GM13976 (cell line): ENCODE measurements at regions not wholly inside any gene's neighbourhood (a gene's known extent, or its start where the extent isn't known, plus 50 kb on each side); places are given as distances from the start of the nearest gene placed in this dataset.

Experiments
- DNase-seq: peaks from one replicate; pipeline ENCODE4 v3.0.0; 2012; ENCODE audit warnings: low spot score
- in situ Hi-C: fragments of 300-500 bp; cut with MboI; formaldehyde crosslinking; loops from one replicate; pipeline ENCODE4 v1.12.0; 2022; ENCODE audit warnings: low sequenced_read_pairs, mixed read lengths, inconsistent platforms; ENCODE audit not compliant: unreplicated experiment
- TF ChIP-seq, protein P1 (sequence below): IDR thresholded peaks from 2 replicates; pipeline ENCODE4 v1.5.1; 2012; ENCODE audit warnings: borderline replicate concordance, mild to moderate bottlenecking; ENCODE audit not compliant: insufficient read depth; ENCODE audit errors: extremely low read depth, missing control alignments, control extremely low read depth

DNA sequence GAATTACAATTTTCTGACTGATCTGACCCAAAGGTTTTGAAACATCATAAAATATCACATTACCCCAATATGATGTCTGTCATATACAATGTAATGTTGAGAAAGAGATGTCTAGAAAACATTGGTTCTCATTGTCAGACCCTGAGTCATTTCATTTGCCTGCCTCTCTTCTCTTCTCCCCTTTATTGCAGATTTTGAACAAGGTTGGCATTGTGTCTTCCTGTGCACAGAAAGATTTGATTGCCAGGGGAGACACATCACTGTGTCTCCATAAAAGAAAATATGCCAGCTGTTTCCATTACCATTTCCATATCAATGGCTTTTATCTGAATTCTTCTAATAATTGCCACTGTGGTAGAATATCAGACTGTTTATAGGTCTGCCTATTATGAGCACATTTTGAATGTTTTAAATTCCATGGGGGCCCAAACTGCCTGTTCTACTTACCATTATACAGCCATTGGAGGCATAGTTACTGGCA is 65.6 kb downstream of the IFI44 start:
- TF ChIP-seq, protein P1, sequence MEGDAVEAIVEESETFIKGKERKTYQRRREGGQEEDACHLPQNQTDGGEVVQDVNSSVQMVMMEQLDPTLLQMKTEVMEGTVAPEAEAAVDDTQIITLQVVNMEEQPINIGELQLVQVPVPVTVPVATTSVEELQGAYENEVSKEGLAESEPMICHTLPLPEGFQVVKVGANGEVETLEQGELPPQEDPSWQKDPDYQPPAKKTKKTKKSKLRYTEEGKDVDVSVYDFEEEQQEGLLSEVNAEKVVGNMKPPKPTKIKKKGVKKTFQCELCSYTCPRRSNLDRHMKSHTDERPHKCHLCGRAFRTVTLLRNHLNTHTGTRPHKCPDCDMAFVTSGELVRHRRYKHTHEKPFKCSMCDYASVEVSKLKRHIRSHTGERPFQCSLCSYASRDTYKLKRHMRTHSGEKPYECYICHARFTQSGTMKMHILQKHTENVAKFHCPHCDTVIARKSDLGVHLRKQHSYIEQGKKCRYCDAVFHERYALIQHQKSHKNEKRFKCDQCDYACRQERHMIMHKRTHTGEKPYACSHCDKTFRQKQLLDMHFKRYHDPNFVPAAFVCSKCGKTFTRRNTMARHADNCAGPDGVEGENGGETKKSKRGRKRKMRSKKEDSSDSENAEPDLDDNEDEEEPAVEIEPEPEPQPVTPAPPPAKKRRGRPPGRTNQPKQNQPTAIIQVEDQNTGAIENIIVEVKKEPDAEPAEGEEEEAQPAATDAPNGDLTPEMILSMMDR, result no peak
- no peak for DNase-seq

DNA sequence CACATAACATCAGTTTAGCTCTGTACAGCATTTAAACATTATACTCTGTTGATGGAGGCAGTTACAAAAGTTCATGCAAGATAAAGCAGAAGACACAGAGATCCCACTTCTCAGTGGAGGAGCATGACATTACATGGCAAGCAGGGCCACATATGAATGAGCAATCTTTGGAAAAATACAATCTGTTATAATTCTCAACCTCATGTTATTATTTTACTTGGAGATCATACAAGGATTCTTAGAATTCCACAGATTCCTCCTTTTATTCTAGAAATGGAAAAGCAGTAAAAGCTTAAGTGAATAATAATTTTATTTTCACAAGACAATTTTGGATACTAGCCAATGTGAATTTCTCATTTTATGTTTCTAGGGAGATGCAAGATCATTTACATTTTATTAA is 66.6 kb downstream of the IFI44 start:
- no peak for DNase-seq
- TF ChIP-seq, protein P1, result no peak
- in situ Hi-C loops, result no loop called here

More for the DNA sequence above, 65.6 kb downstream of the IFI44 start:
- in situ Hi-C loops, result no loop called here

DNA sequence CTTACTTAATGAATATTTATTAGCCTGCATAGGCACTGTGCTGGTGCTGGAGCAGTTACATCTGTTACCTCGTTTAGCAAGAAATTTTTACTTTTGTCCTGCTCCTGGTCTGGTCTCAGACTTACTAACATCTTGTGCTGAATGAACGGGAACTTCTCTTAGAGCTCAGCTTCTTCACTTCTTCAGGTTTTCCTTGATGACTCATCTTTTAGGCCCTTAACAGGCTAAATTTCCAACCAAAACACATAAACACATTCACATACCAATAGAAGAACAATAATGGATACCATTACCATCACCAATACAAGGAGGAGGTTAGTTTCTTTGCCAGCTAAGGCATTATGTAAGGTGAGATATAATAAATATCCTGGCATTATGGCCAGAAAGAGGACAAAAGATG is 68.9 kb downstream of the IFI44 start:
- TF ChIP-seq, protein P1, result no peak
- in situ Hi-C loops, result no loop called here
- no peak for DNase-seq

DNA sequence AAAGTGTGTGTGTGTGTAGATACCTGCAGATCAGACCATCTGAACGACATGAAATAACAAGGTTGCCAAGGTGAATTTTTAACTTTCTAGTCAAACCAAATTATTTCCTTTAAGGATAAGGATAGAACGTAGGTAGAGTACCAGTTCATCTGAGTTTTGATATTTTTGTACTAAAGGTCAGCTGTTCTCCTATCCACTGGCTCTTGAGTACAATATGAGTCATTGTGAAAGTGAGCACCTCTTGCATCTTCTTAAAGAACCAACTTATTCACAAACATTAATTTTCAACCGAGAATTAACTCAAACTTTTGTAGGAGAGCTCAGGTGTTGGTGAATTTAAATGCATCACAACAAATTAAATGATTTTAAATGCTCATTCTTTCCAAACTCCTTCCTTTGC is 71.5 kb downstream of the IFI44 start:
- DNase-seq, result no peak
- in situ Hi-C loops, result no loop called here
- TF ChIP-seq, protein P1, result no peak

DNA sequence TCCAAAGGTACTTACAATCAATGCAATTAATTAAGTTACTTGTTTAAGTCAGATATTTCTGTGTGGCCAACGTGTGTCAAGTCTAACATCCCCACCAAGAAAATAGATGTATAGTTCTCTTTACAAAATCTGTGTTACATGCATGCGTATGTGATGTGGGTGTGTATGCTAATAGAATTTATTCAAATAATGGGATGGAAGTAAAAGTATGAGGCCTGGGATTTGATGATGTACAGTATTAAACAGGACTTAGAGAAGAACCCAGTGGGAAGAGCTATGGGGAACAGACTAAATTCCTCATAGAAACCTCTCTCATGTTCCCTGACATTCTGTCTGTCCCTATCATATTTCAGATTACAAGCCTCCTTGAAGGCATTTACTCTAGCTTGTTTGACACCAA is 72.5 kb downstream of the IFI44 start:
- TF ChIP-seq, protein P1, result no peak
- in situ Hi-C loops, result no loop called here
- DNase-seq, result no peak

DNA sequence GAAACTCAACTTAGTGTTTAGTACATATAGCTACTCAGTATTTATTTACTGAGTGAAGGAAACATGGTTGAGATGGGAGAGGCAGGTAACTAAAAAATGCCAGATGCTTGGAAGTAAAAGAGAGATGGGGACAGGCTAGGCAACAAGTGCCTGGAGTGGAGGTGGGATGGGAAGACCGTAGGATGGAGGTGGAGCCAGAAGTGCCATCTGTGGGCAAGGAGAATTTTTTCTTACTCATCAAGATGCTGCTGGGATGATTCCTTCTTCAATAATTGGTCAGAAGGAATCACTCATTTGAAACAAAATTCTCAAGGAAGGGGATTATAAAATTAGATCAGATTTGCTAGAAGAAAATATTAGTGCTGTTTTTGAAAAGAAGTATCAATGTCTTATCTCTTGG is 72.9 kb downstream of the IFI44 start:
- in situ Hi-C loops, result no loop called here
- DNase-seq, result no peak
- TF ChIP-seq, protein P1, result no peak

DNA sequence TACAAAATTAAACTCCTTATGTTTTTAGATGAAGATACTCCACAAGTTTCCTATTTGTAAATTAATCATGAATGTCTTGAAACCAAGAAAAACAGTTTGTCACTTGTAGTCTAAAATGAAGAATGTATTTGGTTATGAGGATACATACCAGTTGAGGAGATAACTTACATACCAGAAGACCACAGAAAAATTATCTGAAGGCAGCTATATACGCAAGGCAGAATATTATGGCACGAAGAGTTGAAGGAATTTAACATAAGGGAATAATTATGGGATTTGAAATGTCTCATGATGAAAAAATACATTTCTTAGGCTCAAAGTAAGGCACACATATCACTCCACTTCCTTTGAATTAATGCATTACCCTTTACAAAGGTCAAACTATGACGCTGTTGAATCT is 73.3 kb downstream of the IFI44 start:
- in situ Hi-C loops, result no loop called here
- no peak for DNase-seq
- TF ChIP-seq, protein P1, result no peak
